Mesenteric fat pad (tissue), 1 donor: ENCODE measurements at regions not wholly inside any gene's neighbourhood (a gene's known extent, or its start where the extent isn't known, plus 50 kb on each side); places are given as distances from the start of the nearest gene placed in this dataset.
"Not testable (repeated sequence)": the region's sequence is repeated elsewhere in the genome, so short reads cannot be mapped to it uniquely, and the experiment has no call there.

ENCODE experiments used
- DNase-seq: peaks from one replicate; pipeline ENCODE4 v3.0.0-alpha.2; 2020; ENCODE audit warnings: low spot score
- donor health status: DM: yes; HTN: yes; CAD: no.

- no peak for DNase-seq
Observed at GRCh38 chr5:106277540-106278096, 1393.1 kb downstream of the EFNA5 start.

GRCh38 chr5:106269252-106269843 is 1401.4 kb downstream of the EFNA5 start:
- no peak for DNase-seq

GRCh38 chr5:106267256-106267655 is 1403.5 kb downstream of the EFNA5 start:
- no peak for DNase-seq

GRCh38 chr5:106262395-106262794 is 1408.3 kb downstream of the EFNA5 start:
- DNase-seq = no peak

- DNase-seq = not testable (repeated sequence)
Observed at GRCh38 chr5:106259431-106260090, 1411.2 kb downstream of the EFNA5 start.

GRCh38 chr5:106258591-106259125 is 1412.1 kb downstream of the EFNA5 start:
- no peak for DNase-seq

- no peak for DNase-seq
Observed at GRCh38 chr5:106254784-106255183, 1416.0 kb downstream of the EFNA5 start.

- DNase-seq = not testable (repeated sequence)
Observed at GRCh38 chr5:106246044-106246745, 1424.5 kb downstream of the EFNA5 start.

- no peak for DNase-seq
Observed at GRCh38 chr5:106241409-106241808, 1429.3 kb downstream of the EFNA5 start.

GRCh38 chr5:106205916-106206571 is 1464.7 kb downstream of the EFNA5 start:
- no peak for DNase-seq

GRCh38 chr5:106202035-106202434 is 1468.7 kb downstream of the EFNA5 start:
- DNase-seq = no peak

GRCh38 chr5:106200971-106201370 is 1469.8 kb downstream of the EFNA5 start:
- DNase-seq = no peak

- no peak for DNase-seq
Observed at GRCh38 chr5:106195679-106196474, 1474.9 kb downstream of the EFNA5 start.

- DNase-seq = no peak
Observed at GRCh38 chr5:106189121-106189809, 1481.5 kb downstream of the EFNA5 start.

GRCh38 chr5:106185661-106186081 is 1485.1 kb downstream of the EFNA5 start:
- DNase-seq = no peak

GRCh38 chr5:106174903-106175302 is 1495.8 kb downstream of the EFNA5 start:
- DNase-seq = no peak

GRCh38 chr5:106172681-106173532 is 1497.8 kb downstream of the EFNA5 start:
- DNase-seq = no peak

- no peak for DNase-seq
Observed at GRCh38 chr5:106171708-106172107, 1499.0 kb downstream of the EFNA5 start.

- DNase-seq = no peak
Observed at GRCh38 chr5:106171132-106171531, 1499.6 kb downstream of the EFNA5 start.
